Duodenal mucosa (tissue), 2 donors: ENCODE measurements at regions not wholly inside any gene's neighbourhood (a gene's known extent, or its start where the extent isn't known, plus 50 kb on each side); places are given as distances from the start of the nearest gene placed in this dataset.
"Not testable (repeated sequence)": the region's sequence is repeated elsewhere in the genome, so short reads cannot be mapped to it uniquely, and the experiment has no call there.

ENCODE experiments used
- H3K27ac ChIP-seq: one replicate; pipeline ENCODE4 v1.7.0; 2013; ENCODE audit warnings: low read depth, low read length
- H3K27me3 ChIP-seq, 2 donors: one replicate each; pipeline ENCODE4 v1.7.0; 2013; ENCODE audit warnings: low read length in 2 of 2, control low read depth in 1 of 2; ENCODE audit not compliant: insufficient read depth in 2 of 2, control insufficient read depth in 1 of 2
- H3K36me3 ChIP-seq, 2 donors: one replicate each; pipeline ENCODE4 v1.7.0; 2013; ENCODE audit warnings: low read length in 2 of 2, control low read depth in 1 of 2; ENCODE audit not compliant: insufficient read depth in 2 of 2, control insufficient read depth in 1 of 2
- H3K4me1 ChIP-seq, 2 donors: one replicate each; pipeline ENCODE4 v1.7.0; 2013; ENCODE audit warnings: low read length in 2 of 2, control low read depth in 1 of 2; ENCODE audit not compliant: insufficient read depth in 2 of 2, control insufficient read depth in 1 of 2
- H3K4me3 ChIP-seq, 2 donors: one replicate each; pipeline ENCODE4 v1.7.0; 2013; ENCODE audit warnings: low read length in 2 of 2, low read depth in 1 of 2
- H3K9ac ChIP-seq, 2 donors: one replicate each; pipeline ENCODE4 v1.7.0; 2013; ENCODE audit warnings: low read length in 2 of 2, low read depth in 1 of 2
- H3K9me3 ChIP-seq, 2 donors: one replicate each; pipeline ENCODE4 v1.7.0; 2013; ENCODE audit warnings: low read length in 2 of 2, control low read depth in 1 of 2; ENCODE audit not compliant: control insufficient read depth in 1 of 2

- Histone ChIP-seq H3K27me3 (no peaks in the 10 kb centered on the region), H3K4me3 (no peak overlapping the region), H3K4me1 (no peaks in the 10 kb centered on the region), H3K9ac (no peak overlapping the region), H3K27ac (no peak overlapping the region), H3K9me3 (no peaks in the 10 kb centered on the region), H3K36me3 (no peaks in the 10 kb centered on the region)
These were observed 58.2 kb downstream of the TMEM270 start for GRCh38 chr7:73918926-73919693.

GRCh38 chr7:73919694-73920375, 58.9 kb downstream of the TMEM270 start:
- Histone ChIP-seq H3K27ac (no peak overlapping the region), H3K27me3 (no peaks in the 10 kb centered on the region), H3K9ac (no peak overlapping the region), H3K4me3 (no peak overlapping the region), H3K9me3 (no peaks in the 10 kb centered on the region), H3K4me1 (no peaks in the 10 kb centered on the region), H3K36me3 (no peaks in the 10 kb centered on the region)

- Histone ChIP-seq H3K4me1 (no peaks in the 10 kb centered on the region), H3K9me3 (no peaks in the 10 kb centered on the region), H3K36me3 (no peaks in the 10 kb centered on the region), H3K27me3 (no peaks in the 10 kb centered on the region), H3K4me3 (no peak overlapping the region), H3K27ac (no peak overlapping the region), H3K9ac (no peak overlapping the region)
These were observed 59.6 kb downstream of the TMEM270 start for GRCh38 chr7:73920406-73921134.

- no peak overlapping the region for H3K27ac ChIP-seq
- H3K9me3 ChIP-seq: no peaks in the 10 kb centered on the region
- no peak overlapping the region for H3K9ac ChIP-seq
- H3K27me3 ChIP-seq: no peaks in the 10 kb centered on the region
- no peaks in the 10 kb centered on the region for H3K4me1 ChIP-seq
- H3K36me3 ChIP-seq: no peaks in the 10 kb centered on the region
- H3K4me3 ChIP-seq: no peak overlapping the region
These were observed 60.9 kb downstream of the TMEM270 start for GRCh38 chr7:73921623-73922528.

- not testable (repeated sequence) for H3K9ac ChIP-seq, H3K36me3 ChIP-seq, H3K27ac ChIP-seq, H3K27me3 ChIP-seq, H3K9me3 ChIP-seq, H3K4me1 ChIP-seq, H3K4me3 ChIP-seq
These were observed 67.7 kb downstream of the TMEM270 start for GRCh38 chr7:73928644-73929043.

- Histone ChIP-seq H3K9me3 (no peaks in the 10 kb centered on the region), H3K4me1 (no peaks in the 10 kb centered on the region), H3K27ac (no peak overlapping the region), H3K9ac (no peak overlapping the region), H3K36me3 (no peaks in the 10 kb centered on the region), H3K27me3 (no peaks in the 10 kb centered on the region), H3K4me3 (no peak overlapping the region)
These were observed 70.5 kb downstream of the TMEM270 start for GRCh38 chr7:73931502-73931901.

GRCh38 chr7:73932364-73932763, 71.4 kb downstream of the TMEM270 start:
- Histone ChIP-seq H3K9me3 (no peaks in the 10 kb centered on the region), H3K4me1 (no peaks in the 10 kb centered on the region), H3K9ac (no peak overlapping the region), H3K36me3 (no peaks in the 10 kb centered on the region), H3K4me3 (no peak overlapping the region), H3K27me3 (no peaks in the 10 kb centered on the region), H3K27ac (no peak overlapping the region)

- Histone ChIP-seq H3K9me3 (no peaks in the 10 kb centered on the region), H3K4me1 (no peaks in the 10 kb centered on the region), H3K36me3 (no peaks in the 10 kb centered on the region), H3K27me3 (no peaks in the 10 kb centered on the region), H3K9ac (no peak overlapping the region), H3K27ac (no peak overlapping the region), H3K4me3 (no peak overlapping the region)
These were observed 72.1 kb downstream of the TMEM270 start for GRCh38 chr7:73933091-73933490.

- Histone ChIP-seq H3K4me3 (no peak overlapping the region), H3K9ac (no peak overlapping the region), H3K27ac (no peak overlapping the region)
These were observed 76.0 kb downstream of the TMEM270 start for GRCh38 chr7:73936967-73937366.

More at GRCh38 chr7:73936967-73937366, 76.0 kb downstream of the TMEM270 start:
- H3K4me1 ChIP-seq: no peaks in the 10 kb centered on the region
- no peaks in the 10 kb centered on the region for H3K36me3 ChIP-seq
- H3K9me3 ChIP-seq: no peaks in the 10 kb centered on the region
- no peaks in the 10 kb centered on the region for H3K27me3 ChIP-seq
